Peyer's patch (tissue), 4 donors: ENCODE measurements at regions not wholly inside any gene's neighbourhood (a gene's known extent, or its start where the extent isn't known, plus 50 kb on each side); places are given as distances from the start of the nearest gene placed in this dataset.

Source experiments
- POLR2A ChIP-seq, 2 donors: fragments of 450-650 bp; IDR thresholded peaks; one replicate each; pipeline ENCODE4 v1.5.1; 2017; ENCODE audit warnings: antibody characterized with exemption in 2 of 2, mild to moderate bottlenecking in 2 of 2, moderate library complexity in 2 of 2
- TF ChIP-seq, protein P1 (sequence below), 6 experiments: fragments of 450-650 bp in 4 of 6; fragments of 200-600 bp in 2 of 6; sonication (generic) in 1 of 6; IDR thresholded peaks; one replicate each; pipeline ENCODE4 v1.5.1; 2017 to 2019; ENCODE audit warnings: antibody characterized with exemption in 6 of 6, mild to moderate bottlenecking in 3 of 6, moderate library complexity in 1 of 6

- TF ChIP-seq, protein P1, sequence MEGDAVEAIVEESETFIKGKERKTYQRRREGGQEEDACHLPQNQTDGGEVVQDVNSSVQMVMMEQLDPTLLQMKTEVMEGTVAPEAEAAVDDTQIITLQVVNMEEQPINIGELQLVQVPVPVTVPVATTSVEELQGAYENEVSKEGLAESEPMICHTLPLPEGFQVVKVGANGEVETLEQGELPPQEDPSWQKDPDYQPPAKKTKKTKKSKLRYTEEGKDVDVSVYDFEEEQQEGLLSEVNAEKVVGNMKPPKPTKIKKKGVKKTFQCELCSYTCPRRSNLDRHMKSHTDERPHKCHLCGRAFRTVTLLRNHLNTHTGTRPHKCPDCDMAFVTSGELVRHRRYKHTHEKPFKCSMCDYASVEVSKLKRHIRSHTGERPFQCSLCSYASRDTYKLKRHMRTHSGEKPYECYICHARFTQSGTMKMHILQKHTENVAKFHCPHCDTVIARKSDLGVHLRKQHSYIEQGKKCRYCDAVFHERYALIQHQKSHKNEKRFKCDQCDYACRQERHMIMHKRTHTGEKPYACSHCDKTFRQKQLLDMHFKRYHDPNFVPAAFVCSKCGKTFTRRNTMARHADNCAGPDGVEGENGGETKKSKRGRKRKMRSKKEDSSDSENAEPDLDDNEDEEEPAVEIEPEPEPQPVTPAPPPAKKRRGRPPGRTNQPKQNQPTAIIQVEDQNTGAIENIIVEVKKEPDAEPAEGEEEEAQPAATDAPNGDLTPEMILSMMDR (IDR thresholded peaks at IDR 0.05), result peak in 5 of 6 experiments; percentile 10 to 67 (median 61)
- TF ChIP-seq POLR2A (IDR thresholded peaks at IDR 0.05), result no peak
These were observed 174.1 kb downstream of the BMP7 start for GRCh38 chr20:57092112-57092899.
